GM18505 (cell line): ENCODE measurements at regions not wholly inside any gene's neighbourhood (a gene's known extent, or its start where the extent isn't known, plus 50 kb on each side); places are given as distances from the start of the nearest gene placed in this dataset.

Experiments
- ATAC-seq: cut with Tn5 transposase; IDR thresholded peaks from one replicate; pipeline ENCODE4 v1.9.1; 2021; ENCODE audit not compliant: unreplicated experiment
- POLR2A ChIP-seq: IDR thresholded peaks from 4 replicates; pipeline ENCODE4 v1.6.1; 2011; ENCODE audit warnings: borderline replicate concordance; ENCODE audit not compliant: insufficient read depth, insufficient read length; ENCODE audit errors: extremely low read depth

DNA sequence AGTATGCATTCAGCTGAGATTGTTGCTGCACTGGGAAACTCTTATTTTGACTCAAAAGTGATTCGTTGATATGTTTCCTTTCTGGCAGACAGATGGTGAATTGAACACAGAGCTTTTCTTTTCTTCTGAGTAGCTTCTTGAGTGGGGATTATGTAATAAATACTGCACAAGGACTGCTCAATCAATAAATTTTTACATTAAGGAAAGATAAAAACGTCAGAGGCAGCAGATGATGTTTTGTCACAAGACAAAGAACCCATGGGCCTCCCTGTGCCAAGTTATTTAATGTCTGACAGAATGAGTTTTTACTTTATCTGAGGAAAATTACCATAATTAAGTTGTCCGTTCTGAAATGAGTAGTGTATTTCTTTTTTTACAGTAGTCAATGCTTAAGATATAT lies 460.3 kb downstream of the UTRN start:
- ATAC-seq: no peak
- no peak for TF ChIP-seq POLR2A

- no peak for ATAC-seq
- no peak for TF ChIP-seq POLR2A
Measured at GRCh38 chr6:144746902-144747469, 461.9 kb downstream of the UTRN start.

DNA sequence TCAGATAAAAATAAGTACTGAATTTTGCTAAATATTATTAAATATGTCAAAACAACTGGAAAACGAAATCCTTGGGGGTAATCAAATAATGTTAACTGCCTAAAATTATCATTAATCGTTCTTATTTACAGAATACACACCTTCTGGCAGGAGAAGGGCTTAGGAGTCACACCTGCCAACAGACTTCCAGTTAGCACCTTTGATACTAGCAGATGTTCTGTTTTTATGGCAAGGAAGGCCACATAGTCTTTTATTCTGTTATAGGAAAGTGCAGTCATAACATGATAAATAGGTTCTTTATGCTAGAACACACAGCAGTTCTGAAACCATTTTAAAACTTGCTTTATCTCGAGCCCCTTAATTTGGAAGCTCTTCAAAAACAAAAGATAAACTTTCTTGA lies 464.1 kb downstream of the UTRN start:
- no peak for TF ChIP-seq POLR2A
- ATAC-seq: no peak

GRCh38 chr6:144753023-144753705 lies 468.0 kb downstream of the UTRN start:
- no peak for TF ChIP-seq POLR2A
- peak; percentile 91 for ATAC-seq

DNA sequence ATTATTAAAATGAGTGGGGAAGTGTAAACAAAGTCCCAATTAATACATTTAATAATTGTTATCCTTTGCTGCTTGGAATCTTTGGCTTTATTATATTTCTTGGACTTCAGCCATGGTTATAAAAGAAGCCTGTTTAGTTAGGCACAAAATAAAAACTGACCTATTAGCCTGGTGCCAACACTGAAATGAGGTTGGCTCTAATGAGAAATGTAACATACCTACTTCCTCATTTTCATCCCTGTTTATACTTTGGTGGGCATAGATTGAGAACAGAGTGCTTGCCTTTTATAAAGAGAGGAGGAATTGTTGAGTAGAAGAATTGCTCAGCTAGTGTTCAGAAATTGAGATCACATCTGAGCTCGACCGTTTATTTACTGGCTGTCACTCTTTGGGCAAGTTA lies 471.3 kb downstream of the UTRN start:
- TF ChIP-seq POLR2A: no peak
- ATAC-seq: no peak

GRCh38 chr6:144757299-144757698 lies 472.2 kb downstream of the UTRN start:
- no peak for ATAC-seq
- TF ChIP-seq POLR2A: no peak

DNA sequence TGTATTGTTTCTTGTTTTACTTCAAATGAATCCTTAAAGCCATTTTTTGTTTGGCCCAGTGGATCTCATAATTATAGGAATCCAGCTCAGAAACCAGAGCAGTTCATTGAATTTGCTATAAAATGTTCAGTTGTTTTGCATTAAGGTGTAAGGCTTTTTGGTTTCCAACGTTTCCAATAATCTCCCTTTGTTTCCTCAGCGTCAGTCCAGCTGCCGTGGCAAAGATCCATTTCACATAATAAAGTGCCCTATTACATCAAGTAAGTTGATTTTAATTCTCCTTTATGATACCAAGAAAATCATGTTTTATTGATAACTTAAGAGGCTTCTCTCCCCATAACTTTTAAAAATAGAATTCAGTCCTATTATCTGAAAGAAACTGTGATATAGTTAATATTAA lies 472.6 kb downstream of the UTRN start:
- no peak for ATAC-seq
- no peak for TF ChIP-seq POLR2A

- no peak for TF ChIP-seq POLR2A
- peak; percentile 51 for ATAC-seq
Measured at GRCh38 chr6:144758602-144759001, 473.5 kb downstream of the UTRN start.

- TF ChIP-seq POLR2A: no peak
- no peak for ATAC-seq
Measured at GRCh38 chr6:144762469-144762868, 477.3 kb downstream of the UTRN start.

GRCh38 chr6:144767051-144767450 lies 481.9 kb downstream of the UTRN start:
- ATAC-seq: no peak
- no peak for TF ChIP-seq POLR2A

DNA sequence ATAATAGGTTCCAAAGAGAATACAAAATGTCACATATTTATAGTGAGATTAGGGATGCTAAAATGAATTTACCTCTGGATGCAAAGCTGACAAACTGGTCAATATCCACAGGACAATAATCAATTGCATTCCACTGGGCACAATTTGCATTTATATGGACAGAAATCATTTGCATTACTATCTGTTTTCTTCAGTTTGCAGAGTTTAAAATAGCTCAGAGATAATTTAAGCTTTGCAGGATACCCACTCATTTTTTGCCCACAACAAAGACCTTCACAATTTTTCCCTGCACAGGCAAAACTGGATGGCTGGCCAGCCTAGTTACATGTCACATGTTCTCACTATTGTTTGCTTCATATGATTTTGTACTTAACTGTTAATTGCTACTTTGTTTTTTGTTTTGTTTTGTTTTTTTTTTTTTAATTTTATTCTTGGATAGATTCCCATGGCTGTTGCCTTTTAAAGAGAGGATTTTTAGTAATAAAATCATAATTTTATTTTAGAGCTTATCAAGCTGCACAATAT lies 483.5 kb downstream of the UTRN start:
- no peak for ATAC-seq

GRCh38 chr6:144769142-144769541 lies 484.0 kb downstream of the UTRN start:
- TF ChIP-seq POLR2A: no peak
- ATAC-seq: no peak

More for the DNA sequence above, 483.5 kb downstream of the UTRN start:
- no peak for TF ChIP-seq POLR2A

DNA sequence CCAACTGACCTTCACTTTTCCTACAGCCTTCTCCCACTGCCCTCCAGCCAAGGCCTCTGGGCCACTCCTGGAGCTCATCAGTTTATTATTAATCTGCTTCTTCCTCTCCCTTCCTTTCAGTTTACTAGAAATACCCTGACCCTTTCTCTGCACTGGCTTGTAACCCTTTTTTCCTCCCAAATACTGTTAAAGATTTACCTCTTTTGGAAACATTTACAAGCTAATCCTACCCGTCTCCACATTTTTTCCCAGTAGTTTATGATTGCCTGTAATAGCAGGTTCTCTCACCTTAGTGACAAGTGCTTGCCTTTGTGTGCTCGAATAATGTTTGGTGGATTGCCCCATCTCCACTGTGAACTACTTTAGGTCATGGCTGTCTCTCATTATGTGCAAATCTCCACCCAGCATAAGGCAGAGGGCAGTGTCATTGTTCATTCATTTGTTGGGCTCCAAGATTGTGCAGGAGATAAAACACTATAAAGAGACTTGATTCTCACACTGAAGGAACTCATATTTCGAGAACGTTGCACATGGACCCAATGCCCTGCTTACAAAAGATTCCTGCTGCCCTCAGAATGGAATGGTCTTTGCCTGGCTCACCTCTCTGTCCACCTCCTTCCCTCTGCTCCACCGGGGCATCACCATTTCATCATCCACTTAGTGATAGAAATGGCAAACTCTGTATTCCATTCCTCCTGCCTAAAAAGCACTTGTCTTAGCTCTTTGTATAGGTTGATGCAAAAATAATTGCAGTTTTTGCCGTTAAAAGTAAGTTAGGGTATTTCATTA lies 491.1 kb downstream of the UTRN start:
- no peak for ATAC-seq
- no peak for TF ChIP-seq POLR2A

DNA sequence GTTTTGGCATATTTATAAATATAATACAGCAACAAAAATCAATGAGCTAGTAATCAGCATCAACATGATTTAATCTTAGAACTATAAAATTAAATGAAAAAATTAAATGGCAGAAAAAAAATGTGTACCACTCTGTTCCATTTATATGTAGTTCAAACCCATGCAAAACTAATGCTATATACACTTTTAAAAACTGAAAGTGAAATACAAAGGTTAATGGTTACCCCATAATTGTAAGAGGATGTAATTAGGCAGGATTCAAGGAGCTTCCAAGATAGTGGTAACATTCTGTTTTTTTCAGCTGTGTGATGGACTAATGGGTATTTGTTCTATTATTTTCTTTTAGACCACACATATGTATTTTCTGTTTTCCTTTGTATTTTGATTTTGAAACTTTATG lies 492.1 kb downstream of the UTRN start:
- no peak for TF ChIP-seq POLR2A
- no peak for ATAC-seq
